GM12878 (cell line): ENCODE measurements at regions not wholly inside any gene's neighbourhood (a gene's known extent, or its start where the extent isn't known, plus 50 kb on each side); places are given as distances from the start of the nearest gene placed in this dataset.

Source experiments
- ATAC-seq: fragments of 200-7000 bp; cut with Tn5 transposase; 3 replicates; pipeline ENCODE4 v1.9.1; 2020; ENCODE audit warnings: mild to moderate bottlenecking, moderate library complexity
- BruUV-seq: library from RNA; stranded (reverse); fragments of 400-500 nt; replicated peaks from 2 replicates; lab custom pipeline; 2021; lab: Mats Ljungman, UMichigan
- CTCF ChIA-PET: fragments of 300-600 bp; sonication (Branson Sonifier 250); formaldehyde crosslinking; extraction: SDS; loops from one replicate; lab custom pipeline; 2021; ENCODE audit warnings: inconsistent platforms; lab: Yijun Ruan, JAX
- POLR2A ChIA-PET: fragments of 350-600 bp; formaldehyde crosslinking; extraction: SDS; loops from one replicate; lab custom pipeline; 2021; ENCODE audit warnings: inconsistent platforms; lab: Charles Lee
- RAD21 ChIA-PET: fragments of 300-600 bp; sonication (Branson Sonifier 250); formaldehyde crosslinking; loops from one replicate; lab custom pipeline; 2023; ENCODE audit warnings: antibody characterized with exemption; ENCODE audit not compliant: unreplicated experiment; lab: Charles Lee
- SMC1A ChIA-PET: fragments of 300-600 bp; sonication (Branson Sonifier 250); formaldehyde crosslinking; loops from one replicate; lab custom pipeline; 2023; ENCODE audit not compliant: unreplicated experiment, uncharacterized antibody; lab: Charles Lee
- DNase-seq: peaks from one replicate; pipeline ENCODE4 v3.0.0-alpha.2; 2011; ENCODE audit warnings: low read depth, low spot score
- FAIRE-seq: peaks from 3 replicates; lab custom pipeline; 2011; peaks lifted over from hg19 to GRCh38; lab: Jason Lieb, UNC
- H2AFZ ChIP-seq: 2 replicates; pipeline ENCODE4 v1.6.0; 2011; ENCODE audit warnings: low read depth, low read length, control low read depth; ENCODE audit not compliant: control insufficient read depth
- H3K27ac ChIP-seq: 2 replicates; pipeline ENCODE4 v1.5.1; 2011; ENCODE audit warnings: control low read depth; ENCODE audit not compliant: control insufficient read depth, insufficient read depth
- H3K27me3 ChIP-seq, 2 experiments: replicated peaks in 1 of 2; 2 replicates each; pipeline versions ENCODE4 v1.6.0 to v1.6.1; 2011; ENCODE audit warnings: low read length in 1 of 2; ENCODE audit not compliant: control insufficient read depth in 2 of 2, insufficient read depth in 2 of 2
- H3K36me3 ChIP-seq, 2 experiments: 2 replicates each; pipeline ENCODE4 v1.5.1; 2011; ENCODE audit warnings: low read length in 1 of 2; ENCODE audit not compliant: control insufficient read depth in 2 of 2, insufficient read depth in 2 of 2
- H3K4me1 ChIP-seq: 2 replicates; pipeline ENCODE4 v1.6.1; 2011; ENCODE audit warnings: mild to moderate bottlenecking, low read length, moderate library complexity, mixed read lengths; ENCODE audit not compliant: control insufficient read depth, insufficient read depth
- H3K4me2 ChIP-seq: 2 replicates; pipeline ENCODE4 v1.6.0; 2011; ENCODE audit warnings: control low read depth; ENCODE audit not compliant: control insufficient read depth, insufficient read depth
- H3K4me3 ChIP-seq: fragments of 200-600 bp; sonication (generic); 2 replicates; pipeline ENCODE4 v1.5.1; 2016
- H3K79me2 ChIP-seq: 2 replicates; pipeline ENCODE4 v1.6.0; 2011; ENCODE audit warnings: low read length; ENCODE audit not compliant: control insufficient read depth, insufficient read depth
- H3K9ac ChIP-seq: 2 replicates; pipeline ENCODE4 v1.8.0; 2011; ENCODE audit warnings: low read length, control low read depth, mixed read lengths; ENCODE audit not compliant: control insufficient read depth, insufficient read depth
- H3K9me3 ChIP-seq: replicated peaks from 3 replicates; pipeline ENCODE4 v1.5.1; 2011; ENCODE audit warnings: mild to moderate bottlenecking, low read length; ENCODE audit not compliant: control insufficient read depth, insufficient read depth
- H4K20me1 ChIP-seq: 2 replicates; pipeline ENCODE4 v1.6.0; 2011; ENCODE audit not compliant: control insufficient read depth, insufficient read depth
- BHLHE40 ChIP-seq, 2 experiments: fragments of 450-650 bp in 1 of 2; IDR thresholded peaks; 2 replicates each; pipeline ENCODE4 v1.6.1; 2011 to 2017; ENCODE audit warnings: low read depth in 2 of 2, borderline replicate concordance in 1 of 2, improper control_type of control experiment in 1 of 2, low read length in 1 of 2, mild to moderate bottlenecking in 1 of 2
- CHD2 ChIP-seq: IDR thresholded peaks from 2 replicates; pipeline ENCODE4 v1.6.1; 2011; ENCODE audit warnings: low read depth, low read length, improper control_type of control experiment, borderline replicate concordance
- CHD4 ChIP-seq: fragments of 200-600 bp; sonication (generic); IDR thresholded peaks from 2 replicates; pipeline ENCODE4 v1.6.1; 2016; ENCODE audit warnings: mild to moderate bottlenecking
- DPF2 ChIP-seq: fragments of 450-650 bp; IDR thresholded peaks from 2 replicates; pipeline ENCODE4 v1.6.1; 2017; ENCODE audit warnings: mild to moderate bottlenecking
- ESRRA ChIP-seq: IDR thresholded peaks from 2 replicates; pipeline ENCODE4 v1.6.1; 2012; ENCODE audit warnings: mild to moderate bottlenecking, low read length, improper control_type of control experiment
- FOS ChIP-seq: IDR thresholded peaks from 3 replicates; pipeline ENCODE4 v1.6.1; 2011; ENCODE audit warnings: borderline replicate concordance; ENCODE audit not compliant: insufficient read length; ENCODE audit errors: extremely low read depth
- GATAD2B ChIP-seq: fragments of 450-650 bp; conservative IDR thresholded peaks from 2 replicates; pipeline ENCODE4 v1.6.1; 2017; ENCODE audit warnings: low read depth, mild to moderate bottlenecking, moderate library complexity
- KAT2A ChIP-seq: conservative IDR thresholded peaks from 2 replicates; pipeline ENCODE4 v1.6.1; 2011; ENCODE audit warnings: low read depth, low read length; ENCODE audit not compliant: control insufficient read depth
- MEF2B ChIP-seq: fragments of 450-650 bp; IDR thresholded peaks from 2 replicates; pipeline ENCODE4 v1.6.1; 2018; ENCODE audit warnings: mild to moderate bottlenecking, moderate library complexity; ENCODE audit not compliant: partially characterized antibody, poor library complexity, severe bottlenecking
- MTA2 ChIP-seq: fragments of 450-650 bp; IDR thresholded peaks from 2 replicates; pipeline ENCODE4 v1.6.1; 2016; ENCODE audit warnings: low read depth, mild to moderate bottlenecking, moderate library complexity
- NFIC ChIP-seq: IDR thresholded peaks from 2 replicates; pipeline ENCODE4 v1.6.1; 2012; ENCODE audit warnings: low read depth, mild to moderate bottlenecking, inconsistent platforms, low read length, moderate library complexity
- NFXL1 ChIP-seq: fragments of 450-650 bp; IDR thresholded peaks from 2 replicates; pipeline ENCODE4 v1.6.1; 2017; ENCODE audit warnings: antibody characterized with exemption, mild to moderate bottlenecking, borderline replicate concordance
- POU2F2 ChIP-seq: IDR thresholded peaks from 3 replicates; pipeline ENCODE4 v1.6.1; 2011; ENCODE audit warnings: low read depth, mild to moderate bottlenecking, low read length, borderline replicate concordance
- RELA ChIP-seq: fragments of 450-650 bp; IDR thresholded peaks from 2 replicates; pipeline ENCODE4 v1.8.0; 2014; ENCODE audit warnings: borderline replicate concordance; ENCODE audit not compliant: partially characterized antibody
- RFX5 ChIP-seq: IDR thresholded peaks from 2 replicates; pipeline ENCODE4 v1.6.1; 2011; ENCODE audit warnings: low read depth, low read length, improper control_type of control experiment
- SMAD1 ChIP-seq: fragments of 450-650 bp; IDR thresholded peaks from 2 replicates; pipeline ENCODE4 v1.6.1; 2018; ENCODE audit warnings: mild to moderate bottlenecking, low read depth; ENCODE audit not compliant: partially characterized antibody
- SREBF2 ChIP-seq: IDR thresholded peaks from 2 replicates; pipeline ENCODE4 v1.6.1; 2012; ENCODE audit warnings: mild to moderate bottlenecking, low read length
- SRF ChIP-seq, 2 experiments: IDR thresholded peaks; 2 replicates each; pipeline ENCODE4 v1.6.1; 2011; ENCODE audit warnings: low read depth in 2 of 2, low read length in 2 of 2, mild to moderate bottlenecking in 1 of 2, moderate library complexity in 1 of 2
- TARDBP ChIP-seq: IDR thresholded peaks from 2 replicates; pipeline ENCODE4 v1.6.1; 2016; ENCODE audit warnings: borderline replicate concordance
- TCF7 ChIP-seq: IDR thresholded peaks from 2 replicates; pipeline ENCODE4 v1.6.1; 2014; ENCODE audit warnings: antibody characterized with exemption, borderline replicate concordance
- ZBTB4 ChIP-seq: fragments of 450-650 bp; formaldehyde crosslinking; IDR thresholded peaks from 2 replicates; pipeline ENCODE4 v1.4.0; 2022; ENCODE audit warnings: mild to moderate bottlenecking, moderate library complexity
- WGBS: methylation state at CpG from one replicate; pipeline ENCODE4 v1.1.6; 2016; ENCODE audit warnings: low lambda C conversion rate; ENCODE audit not compliant: insufficient replicate concordance, insufficient coverage; ENCODE audit errors: missing lambda C conversion rate; 5-methylcytosine and 5-hydroxymethylcytosine counted together
- in situ Hi-C: fragments of 300-500 bp; cut with MboI; formaldehyde crosslinking; loops from 9 replicates; pipeline ENCODE4 v1.14.3; 2018; ENCODE audit warnings: mixed read lengths
- intact Hi-C: fragments of 100-400 bp; cut with micrococcal nuclease; formaldehyde crosslinking; loops from one replicate; pipeline ENCODE4 v1.14.2; 2022; ENCODE audit not compliant: unreplicated experiment

- RAD21 ChIA-PET, result interaction anchor here (0.7 to 2.5 kb wide), 8 partner anchors 56 to 160 kb away, joined by 3 to 11 read pairs (median 5); no protein-coding TSS in a partner anchor
- FAIRE-seq (peak; percentile 82), DNase-seq (peak; percentile 40), ATAC-seq (peak; percentile 85)
- Histone ChIP-seq H3K36me3 (no peaks in the 10 kb centered on the region), H2AFZ (no peak overlapping the region), H3K27ac (peak overlapping the region; percentile 37), H3K27me3 (no peaks in the 10 kb centered on the region), H3K4me1 (peaks cover 13% of the 10 kb centered on the region), H3K4me2 (no peak overlapping the region), H3K9me3 (no peaks in the 10 kb centered on the region), H4K20me1 (no peaks in the 10 kb centered on the region), H3K4me3 (no peak overlapping the region), H3K79me2 (no peaks in the 10 kb centered on the region), H3K9ac (no peak overlapping the region)
- BruUV-seq, result no TSS peak
- CTCF ChIA-PET, result interaction anchor here (3.2 kb wide), 1 partner anchor 88 kb away, joined by 14 read pairs; no protein-coding TSS in a partner anchor
- in situ Hi-C loops, result no loop called here
- intact Hi-C loops, result loop anchor here (1.0 to 2.0 kb wide), 3 partner anchors 88 to 158 kb away; no protein-coding TSS in a partner anchor
- WGBS, result 0% methylated on average over 3 of the region's 3 CpGs
- POLR2A ChIA-PET, result interaction anchor here (0.6 to 1.3 kb wide), 4 partner anchors 38 to 469 kb away, joined by 5 to 8 read pairs (median 8); no protein-coding TSS in a partner anchor
- SMC1A ChIA-PET, result interaction anchor here (0.6 to 5.4 kb wide), 11 partner anchors 14 to 552 kb away, joined by 3 to 44 read pairs (median 3); no protein-coding TSS in a partner anchor
- no peak for TF ChIP-seq GATAD2B
- no peak for TF ChIP-seq POU2F2
- peak; percentile 46; the same call in 1 of the 2 replicates for TF ChIP-seq CHD2
- TF ChIP-seq ZBTB4, result no peak
- no peak for TF ChIP-seq RELA
- no peak for TF ChIP-seq CHD4
- TF ChIP-seq TARDBP, result no peak
- TF ChIP-seq TCF7, result no peak
- no peak for TF ChIP-seq FOS
- peak; percentile 83 for TF ChIP-seq SMAD1
- TF ChIP-seq MEF2B, result peak; percentile 88
- peak; percentile 57 to 70; a peak in 3 of 4 replicates for TF ChIP-seq BHLHE40 (IDR thresholded peaks at IDR 0.05; ENCODE audit: borderline replicate concordance in 1 of 2, low read depth in 2 of 2, low read length in 1 of 2)
- TF ChIP-seq DPF2, result peak; percentile 66; the same call in 1 of the 2 replicates
- peak; percentile 98 for TF ChIP-seq MTA2
- no peak for TF ChIP-seq RFX5
- no peak for TF ChIP-seq NFXL1
- TF ChIP-seq SREBF2, result no peak
- TF ChIP-seq KAT2A, result no peak
- no peak for TF ChIP-seq ESRRA
- no peak for TF ChIP-seq SRF (IDR thresholded peaks at IDR 0.05; ENCODE audit: low read depth in 2 of 2, low read length in 2 of 2)
- TF ChIP-seq NFIC, result peak; percentile 79
Observed at GRCh38 chr14:53701108-53701875, 255.3 kb downstream of the BMP4 start.
